GM12878 (cell line): ENCODE measurements at regions not wholly inside any gene's neighbourhood (a gene's known extent, or its start where the extent isn't known, plus 50 kb on each side); places are given as distances from the start of the nearest gene placed in this dataset.

Experiments
- ATAC-seq: fragments of 200-7000 bp; cut with Tn5 transposase; 3 replicates; pipeline ENCODE4 v1.9.1; 2020; ENCODE audit warnings: mild to moderate bottlenecking, moderate library complexity
- BruUV-seq: library from RNA; stranded (reverse); fragments of 400-500 nt; replicated peaks from 2 replicates; lab custom pipeline; 2021; lab: Mats Ljungman, UMichigan
- CTCF ChIA-PET: fragments of 300-600 bp; sonication (Branson Sonifier 250); formaldehyde crosslinking; extraction: SDS; loops from one replicate; lab custom pipeline; 2021; ENCODE audit warnings: inconsistent platforms; lab: Yijun Ruan, JAX
- POLR2A ChIA-PET: fragments of 350-600 bp; formaldehyde crosslinking; extraction: SDS; loops from one replicate; lab custom pipeline; 2021; ENCODE audit warnings: inconsistent platforms; lab: Charles Lee
- RAD21 ChIA-PET: fragments of 300-600 bp; sonication (Branson Sonifier 250); formaldehyde crosslinking; loops from one replicate; lab custom pipeline; 2023; ENCODE audit warnings: antibody characterized with exemption; ENCODE audit not compliant: unreplicated experiment; lab: Charles Lee
- SMC1A ChIA-PET: fragments of 300-600 bp; sonication (Branson Sonifier 250); formaldehyde crosslinking; loops from one replicate; lab custom pipeline; 2023; ENCODE audit not compliant: unreplicated experiment, uncharacterized antibody; lab: Charles Lee
- DNase-seq: peaks from one replicate; pipeline ENCODE4 v3.0.0-alpha.2; 2011; ENCODE audit warnings: low read depth, low spot score
- FAIRE-seq: peaks from 3 replicates; lab custom pipeline; 2011; peaks lifted over from hg19 to GRCh38; lab: Jason Lieb, UNC
- H2AFZ ChIP-seq: 2 replicates; pipeline ENCODE4 v1.6.0; 2011; ENCODE audit warnings: low read depth, low read length, control low read depth; ENCODE audit not compliant: control insufficient read depth
- H3K27ac ChIP-seq: 2 replicates; pipeline ENCODE4 v1.5.1; 2011; ENCODE audit warnings: control low read depth; ENCODE audit not compliant: control insufficient read depth, insufficient read depth
- H3K27me3 ChIP-seq, 2 experiments: replicated peaks in 1 of 2; 2 replicates each; pipeline versions ENCODE4 v1.6.0 to v1.6.1; 2011; ENCODE audit warnings: low read length in 1 of 2; ENCODE audit not compliant: control insufficient read depth in 2 of 2, insufficient read depth in 2 of 2
- H3K36me3 ChIP-seq, 2 experiments: 2 replicates each; pipeline ENCODE4 v1.5.1; 2011; ENCODE audit warnings: low read length in 1 of 2; ENCODE audit not compliant: control insufficient read depth in 2 of 2, insufficient read depth in 2 of 2
- H3K4me1 ChIP-seq: 2 replicates; pipeline ENCODE4 v1.6.1; 2011; ENCODE audit warnings: mild to moderate bottlenecking, low read length, moderate library complexity, mixed read lengths; ENCODE audit not compliant: control insufficient read depth, insufficient read depth
- H3K4me2 ChIP-seq: 2 replicates; pipeline ENCODE4 v1.6.0; 2011; ENCODE audit warnings: control low read depth; ENCODE audit not compliant: control insufficient read depth, insufficient read depth
- H3K4me3 ChIP-seq: fragments of 200-600 bp; sonication (generic); 2 replicates; pipeline ENCODE4 v1.5.1; 2016
- H3K79me2 ChIP-seq: 2 replicates; pipeline ENCODE4 v1.6.0; 2011; ENCODE audit warnings: low read length; ENCODE audit not compliant: control insufficient read depth, insufficient read depth
- H3K9ac ChIP-seq: 2 replicates; pipeline ENCODE4 v1.8.0; 2011; ENCODE audit warnings: low read length, control low read depth, mixed read lengths; ENCODE audit not compliant: control insufficient read depth, insufficient read depth
- H3K9me3 ChIP-seq: replicated peaks from 3 replicates; pipeline ENCODE4 v1.5.1; 2011; ENCODE audit warnings: mild to moderate bottlenecking, low read length; ENCODE audit not compliant: control insufficient read depth, insufficient read depth
- H4K20me1 ChIP-seq: 2 replicates; pipeline ENCODE4 v1.6.0; 2011; ENCODE audit not compliant: control insufficient read depth, insufficient read depth
- BRCA1 ChIP-seq: IDR thresholded peaks from 2 replicates; pipeline ENCODE4 v1.6.1; 2011; ENCODE audit warnings: low read depth, low read length, improper control_type of control experiment
- CBFB ChIP-seq: IDR thresholded peaks from 2 replicates; pipeline ENCODE4 v1.6.1; 2016; ENCODE audit warnings: antibody characterized with exemption, low read depth
- GATAD2B ChIP-seq: fragments of 450-650 bp; conservative IDR thresholded peaks from 2 replicates; pipeline ENCODE4 v1.6.1; 2017; ENCODE audit warnings: low read depth, mild to moderate bottlenecking, moderate library complexity
- NRF1 ChIP-seq: conservative IDR thresholded peaks from 2 replicates; pipeline ENCODE4 v1.6.1; 2011; ENCODE audit warnings: mild to moderate bottlenecking, low read depth, low read length, improper control_type of control experiment
- PAX5 ChIP-seq: IDR thresholded peaks from 2 replicates; pipeline ENCODE4 v1.6.1; 2011; ENCODE audit warnings: low read depth, low read length, borderline replicate concordance
- PAX8 ChIP-seq: fragments of 450-650 bp; IDR thresholded peaks from 2 replicates; pipeline ENCODE4 v1.6.1; 2017; ENCODE audit warnings: mild to moderate bottlenecking, moderate library complexity
- RUNX3 ChIP-seq: IDR thresholded peaks from 2 replicates; pipeline ENCODE4 v1.6.1; 2012; ENCODE audit warnings: low read length, inconsistent platforms
- SPI1 ChIP-seq: IDR thresholded peaks from 2 replicates; pipeline ENCODE4 v1.6.1; 2011; ENCODE audit warnings: low read depth, mild to moderate bottlenecking, low read length, moderate library complexity, borderline replicate concordance; ENCODE audit not compliant: insufficient read depth
- ZNF217 ChIP-seq: fragments of 450-650 bp; IDR thresholded peaks from 2 replicates; pipeline ENCODE4 v1.6.1; 2017; ENCODE audit warnings: antibody characterized with exemption, mild to moderate bottlenecking
- in situ Hi-C: fragments of 300-500 bp; cut with MboI; formaldehyde crosslinking; loops from 9 replicates; pipeline ENCODE4 v1.14.3; 2018; ENCODE audit warnings: mixed read lengths
- intact Hi-C: fragments of 100-400 bp; cut with micrococcal nuclease; formaldehyde crosslinking; loops from one replicate; pipeline ENCODE4 v1.14.2; 2022; ENCODE audit not compliant: unreplicated experiment
- TF ChIP-seq, protein P1 (sequence below): fragments of 450-650 bp; IDR thresholded peaks from 2 replicates; pipeline ENCODE4 v1.6.1; 2018; ENCODE audit warnings: borderline replicate concordance, mild to moderate bottlenecking; ENCODE audit not compliant: partially characterized antibody
- TF ChIP-seq, protein P2 (sequence below): fragments of 450-650 bp; IDR thresholded peaks from 2 replicates; pipeline ENCODE4 v1.6.1; 2017; ENCODE audit warnings: borderline replicate concordance

DNA sequence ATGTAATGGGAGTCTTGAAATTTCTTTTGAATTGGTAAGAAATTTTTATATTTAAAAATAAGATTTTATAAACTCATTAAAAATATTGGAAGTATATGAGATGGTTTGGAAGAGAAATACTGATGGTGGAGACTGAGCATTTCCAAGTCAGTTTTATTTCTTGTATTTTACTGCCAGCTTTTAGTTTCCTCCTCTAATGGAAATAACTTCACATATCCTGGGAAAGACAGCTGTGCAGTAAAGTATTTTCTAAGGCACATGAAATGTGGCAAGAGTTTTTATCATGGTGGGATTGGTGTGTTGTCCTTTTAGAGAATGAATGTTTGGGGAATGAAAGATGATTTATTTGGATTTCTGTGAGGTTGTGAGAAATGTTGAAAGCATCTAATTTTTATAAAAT lies 346.9 kb upstream of the RGS6 start:
- H3K36me3 ChIP-seq = peaks cover 0 to 5% of the 10 kb centered on the region in 2 experiments; a peak in 3 of 4 replicates
- no peak overlapping the region for H2AFZ ChIP-seq
- no peak overlapping the region for H3K27ac ChIP-seq
- TF ChIP-seq, protein P1, sequence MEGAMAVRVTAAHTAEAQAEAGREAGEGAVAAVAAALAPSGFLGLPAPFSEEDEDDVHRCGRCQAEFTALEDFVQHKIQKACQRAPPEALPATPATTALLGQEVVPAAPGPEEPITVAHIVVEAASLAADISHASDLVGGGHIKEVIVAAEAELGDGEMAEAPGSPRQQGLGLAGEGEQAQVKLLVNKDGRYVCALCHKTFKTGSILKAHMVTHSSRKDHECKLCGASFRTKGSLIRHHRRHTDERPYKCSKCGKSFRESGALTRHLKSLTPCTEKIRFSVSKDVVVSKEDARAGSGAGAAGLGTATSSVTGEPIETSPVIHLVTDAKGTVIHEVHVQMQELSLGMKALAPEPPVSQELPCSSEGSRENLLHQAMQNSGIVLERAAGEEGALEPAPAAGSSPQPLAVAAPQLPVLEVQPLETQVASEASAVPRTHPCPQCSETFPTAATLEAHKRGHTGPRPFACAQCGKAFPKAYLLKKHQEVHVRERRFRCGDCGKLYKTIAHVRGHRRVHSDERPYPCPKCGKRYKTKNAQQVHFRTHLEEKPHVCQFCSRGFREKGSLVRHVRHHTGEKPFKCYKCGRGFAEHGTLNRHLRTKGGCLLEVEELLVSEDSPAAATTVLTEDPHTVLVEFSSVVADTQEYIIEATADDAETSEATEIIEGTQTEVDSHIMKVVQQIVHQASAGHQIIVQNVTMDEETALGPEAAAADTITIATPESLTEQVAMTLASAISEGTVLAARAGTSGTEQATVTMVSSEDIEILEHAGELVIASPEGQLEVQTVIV = no peak
- no peak for TF ChIP-seq NRF1
- TF ChIP-seq SPI1 = no peak
- TF ChIP-seq BRCA1 = no peak
- TF ChIP-seq PAX8 = no peak
- no peak for TF ChIP-seq RUNX3
- TF ChIP-seq, protein P2, sequence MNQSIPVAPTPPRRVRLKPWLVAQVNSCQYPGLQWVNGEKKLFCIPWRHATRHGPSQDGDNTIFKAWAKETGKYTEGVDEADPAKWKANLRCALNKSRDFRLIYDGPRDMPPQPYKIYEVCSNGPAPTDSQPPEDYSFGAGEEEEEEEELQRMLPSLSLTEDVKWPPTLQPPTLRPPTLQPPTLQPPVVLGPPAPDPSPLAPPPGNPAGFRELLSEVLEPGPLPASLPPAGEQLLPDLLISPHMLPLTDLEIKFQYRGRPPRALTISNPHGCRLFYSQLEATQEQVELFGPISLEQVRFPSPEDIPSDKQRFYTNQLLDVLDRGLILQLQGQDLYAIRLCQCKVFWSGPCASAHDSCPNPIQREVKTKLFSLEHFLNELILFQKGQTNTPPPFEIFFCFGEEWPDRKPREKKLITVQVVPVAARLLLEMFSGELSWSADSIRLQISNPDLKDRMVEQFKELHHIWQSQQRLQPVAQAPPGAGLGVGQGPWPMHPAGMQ = no peak
- TF ChIP-seq PAX5 = no peak
- TF ChIP-seq GATAD2B = no peak
- no peak for TF ChIP-seq ZNF217
- no peak for TF ChIP-seq CBFB
- H3K9me3 ChIP-seq = no peaks in the 10 kb centered on the region
- H3K79me2 ChIP-seq = peaks cover 10% of the 10 kb centered on the region
- intact Hi-C loops (no loop called here), in situ Hi-C loops (no loop called here)
- FAIRE-seq (no peak), ATAC-seq (no peak), DNase-seq (no peak)
- H3K27me3 ChIP-seq = no peaks in the 10 kb centered on the region
- ChIA-PET SMC1A (interaction anchor here (0.6 to 2.6 kb wide), 4 partner anchors 9 to 388 kb away, joined by 3 to 11 read pairs (median 6); no protein-coding TSS in a partner anchor), RAD21 (interaction anchor here (0.7 to 1.2 kb wide), 3 partner anchors 27 to 42 kb away, joined by 3 read pairs; no protein-coding TSS in a partner anchor), CTCF (interaction anchor here (0.8 kb wide), 1 partner anchor 9 kb away, joined by 5 read pairs; no protein-coding TSS in a partner anchor), POLR2A (interaction anchor here (0.7 to 1.0 kb wide), 2 partner anchors 9 to 10 kb away, joined by 3 read pairs; no protein-coding TSS in a partner anchor)
- H3K9ac ChIP-seq = no peak overlapping the region
- no peak overlapping the region for H3K4me2 ChIP-seq
- H4K20me1 ChIP-seq = no peaks in the 10 kb centered on the region
- BruUV-seq = no TSS peak
- H3K4me1 ChIP-seq = no peaks in the 10 kb centered on the region
- H3K4me3 ChIP-seq = no peak overlapping the region
